C4-2B (cell line): ENCODE measurements at regions not wholly inside any gene's neighbourhood (a gene's known extent, or its start where the extent isn't known, plus 50 kb on each side); places are given as distances from the start of the nearest gene placed in this dataset.

Experiments used
- H3K27ac ChIP-seq: fragments of 450-650 bp; 2 replicates; pipeline ENCODE4 v1.5.1; 2017
- CTCF ChIP-seq: fragments of 450-650 bp; conservative IDR thresholded peaks from 2 replicates; pipeline ENCODE4 v1.5.1; 2017; ENCODE audit warnings: mild to moderate bottlenecking
- ZFX ChIP-seq: fragments of 450-650 bp; IDR thresholded peaks from 2 replicates; pipeline ENCODE4 v1.6.1; 2017

- TF ChIP-seq ZFX = no peak
- no peak for TF ChIP-seq CTCF
- no peak overlapping the region for H3K27ac ChIP-seq
Measured at GRCh38 chr10:80769700-80770160, 232.0 kb downstream of the SH2D4B start.

- TF ChIP-seq CTCF = no peak
- TF ChIP-seq ZFX = no peak
- H3K27ac ChIP-seq = no peak overlapping the region
Measured at GRCh38 chr10:80770239-80770638, 232.5 kb downstream of the SH2D4B start.

- TF ChIP-seq ZFX (no peak), CTCF (no peak)
- H3K27ac ChIP-seq = no peak overlapping the region
Measured at GRCh38 chr10:80771285-80771684, 233.6 kb downstream of the SH2D4B start.

- H3K27ac ChIP-seq = no peak overlapping the region
- no peak for TF ChIP-seq CTCF
- no peak for TF ChIP-seq ZFX
Measured at GRCh38 chr10:80771902-80772555, 234.3 kb downstream of the SH2D4B start.

GRCh38 chr10:80772596-80772995 is 234.9 kb downstream of the SH2D4B start:
- H3K27ac ChIP-seq = no peak overlapping the region
- TF ChIP-seq ZFX = no peak

GRCh38 chr10:80784695-80785094 is 247.0 kb downstream of the SH2D4B start:
- no peak for TF ChIP-seq CTCF
- no peak for TF ChIP-seq ZFX
- H3K27ac ChIP-seq = no peak overlapping the region

GRCh38 chr10:80786322-80786721 is 248.6 kb downstream of the SH2D4B start:
- H3K27ac ChIP-seq = no peak overlapping the region
- TF ChIP-seq CTCF (no peak), ZFX (no peak)

GRCh38 chr10:80787952-80788351 is 250.2 kb downstream of the SH2D4B start:
- H3K27ac ChIP-seq = no peak overlapping the region
- TF ChIP-seq ZFX (no peak), CTCF (no peak)
